GM12878 (cell line): ENCODE measurements at regions not wholly inside any gene's neighbourhood (a gene's known extent, or its start where the extent isn't known, plus 50 kb on each side); places are given as distances from the start of the nearest gene placed in this dataset.

ENCODE experiments used
- ATAC-seq: fragments of 200-7000 bp; cut with Tn5 transposase; 3 replicates; pipeline ENCODE4 v1.9.1; 2020; ENCODE audit warnings: mild to moderate bottlenecking, moderate library complexity
- BruUV-seq: library from RNA; stranded (reverse); fragments of 400-500 nt; replicated peaks from 2 replicates; lab custom pipeline; 2021; lab: Mats Ljungman, UMichigan
- CTCF ChIA-PET: fragments of 300-600 bp; sonication (Branson Sonifier 250); formaldehyde crosslinking; extraction: SDS; loops from one replicate; lab custom pipeline; 2021; ENCODE audit warnings: inconsistent platforms; lab: Yijun Ruan, JAX
- POLR2A ChIA-PET: fragments of 350-600 bp; formaldehyde crosslinking; extraction: SDS; loops from one replicate; lab custom pipeline; 2021; ENCODE audit warnings: inconsistent platforms; lab: Charles Lee
- RAD21 ChIA-PET: fragments of 300-600 bp; sonication (Branson Sonifier 250); formaldehyde crosslinking; loops from one replicate; lab custom pipeline; 2023; ENCODE audit warnings: antibody characterized with exemption; ENCODE audit not compliant: unreplicated experiment; lab: Charles Lee
- SMC1A ChIA-PET: fragments of 300-600 bp; sonication (Branson Sonifier 250); formaldehyde crosslinking; loops from one replicate; lab custom pipeline; 2023; ENCODE audit not compliant: unreplicated experiment, uncharacterized antibody; lab: Charles Lee
- DNase-seq: peaks from one replicate; pipeline ENCODE4 v3.0.0-alpha.2; 2011; ENCODE audit warnings: low read depth, low spot score
- FAIRE-seq: peaks from 3 replicates; lab custom pipeline; 2011; peaks lifted over from hg19 to GRCh38; lab: Jason Lieb, UNC
- H2AFZ ChIP-seq: 2 replicates; pipeline ENCODE4 v1.6.0; 2011; ENCODE audit warnings: low read depth, low read length, control low read depth; ENCODE audit not compliant: control insufficient read depth
- H3K27ac ChIP-seq: 2 replicates; pipeline ENCODE4 v1.5.1; 2011; ENCODE audit warnings: control low read depth; ENCODE audit not compliant: control insufficient read depth, insufficient read depth
- H3K27me3 ChIP-seq, 2 experiments: replicated peaks in 1 of 2; 2 replicates each; pipeline versions ENCODE4 v1.6.0 to v1.6.1; 2011; ENCODE audit warnings: low read length in 1 of 2; ENCODE audit not compliant: control insufficient read depth in 2 of 2, insufficient read depth in 2 of 2
- H3K36me3 ChIP-seq, 2 experiments: 2 replicates each; pipeline ENCODE4 v1.5.1; 2011; ENCODE audit warnings: low read length in 1 of 2; ENCODE audit not compliant: control insufficient read depth in 2 of 2, insufficient read depth in 2 of 2
- H3K4me1 ChIP-seq: 2 replicates; pipeline ENCODE4 v1.6.1; 2011; ENCODE audit warnings: mild to moderate bottlenecking, low read length, moderate library complexity, mixed read lengths; ENCODE audit not compliant: control insufficient read depth, insufficient read depth
- H3K4me2 ChIP-seq: 2 replicates; pipeline ENCODE4 v1.6.0; 2011; ENCODE audit warnings: control low read depth; ENCODE audit not compliant: control insufficient read depth, insufficient read depth
- H3K4me3 ChIP-seq: fragments of 200-600 bp; sonication (generic); 2 replicates; pipeline ENCODE4 v1.5.1; 2016
- H3K79me2 ChIP-seq: 2 replicates; pipeline ENCODE4 v1.6.0; 2011; ENCODE audit warnings: low read length; ENCODE audit not compliant: control insufficient read depth, insufficient read depth
- H3K9ac ChIP-seq: 2 replicates; pipeline ENCODE4 v1.8.0; 2011; ENCODE audit warnings: low read length, control low read depth, mixed read lengths; ENCODE audit not compliant: control insufficient read depth, insufficient read depth
- H3K9me3 ChIP-seq: replicated peaks from 3 replicates; pipeline ENCODE4 v1.5.1; 2011; ENCODE audit warnings: mild to moderate bottlenecking, low read length; ENCODE audit not compliant: control insufficient read depth, insufficient read depth
- H4K20me1 ChIP-seq: 2 replicates; pipeline ENCODE4 v1.6.0; 2011; ENCODE audit not compliant: control insufficient read depth, insufficient read depth
- ATF7 ChIP-seq: fragments of 450-650 bp; IDR thresholded peaks from 2 replicates; pipeline ENCODE4 v1.6.1; 2016; ENCODE audit warnings: low read depth, mild to moderate bottlenecking
- BCL3 ChIP-seq: IDR thresholded peaks from 2 replicates; pipeline ENCODE4 v1.6.1; 2011; ENCODE audit warnings: borderline replicate concordance, low read depth, mild to moderate bottlenecking, moderate library complexity, low read length; ENCODE audit not compliant: insufficient read depth, poor library complexity, severe bottlenecking
- CHD4 ChIP-seq: fragments of 200-600 bp; sonication (generic); IDR thresholded peaks from 2 replicates; pipeline ENCODE4 v1.6.1; 2016; ENCODE audit warnings: mild to moderate bottlenecking
- E4F1 ChIP-seq: fragments of 450-650 bp; IDR thresholded peaks from 2 replicates; pipeline ENCODE4 v1.6.1; 2018; ENCODE audit warnings: borderline replicate concordance, mild to moderate bottlenecking; ENCODE audit not compliant: partially characterized antibody
- NR2C1 ChIP-seq: fragments of 450-650 bp; IDR thresholded peaks from 2 replicates; pipeline ENCODE4 v1.6.1; 2017; ENCODE audit warnings: antibody characterized with exemption, mild to moderate bottlenecking, moderate library complexity
- PML ChIP-seq: IDR thresholded peaks from 2 replicates; pipeline ENCODE4 v1.6.1; 2012; ENCODE audit warnings: low read length, inconsistent platforms
- POU2F2 ChIP-seq: IDR thresholded peaks from 3 replicates; pipeline ENCODE4 v1.6.1; 2011; ENCODE audit warnings: low read depth, mild to moderate bottlenecking, low read length, borderline replicate concordance
- TBL1XR1 ChIP-seq: IDR thresholded peaks from 2 replicates; pipeline ENCODE4 v1.6.1; 2012; ENCODE audit warnings: low read depth, low read length, improper control_type of control experiment
- ZNF622 ChIP-seq: fragments of 450-650 bp; IDR thresholded peaks from 2 replicates; pipeline ENCODE4 v1.6.1; 2017; ENCODE audit warnings: mild to moderate bottlenecking, inconsistent platforms
- WGBS: methylation state at CpG from one replicate; pipeline ENCODE4 v1.1.6; 2016; ENCODE audit warnings: low lambda C conversion rate; ENCODE audit not compliant: insufficient replicate concordance, insufficient coverage; ENCODE audit errors: missing lambda C conversion rate; 5-methylcytosine and 5-hydroxymethylcytosine counted together
- in situ Hi-C: fragments of 300-500 bp; cut with MboI; formaldehyde crosslinking; loops from 9 replicates; pipeline ENCODE4 v1.14.3; 2018; ENCODE audit warnings: mixed read lengths
- intact Hi-C: fragments of 100-400 bp; cut with micrococcal nuclease; formaldehyde crosslinking; loops from one replicate; pipeline ENCODE4 v1.14.2; 2022; ENCODE audit not compliant: unreplicated experiment

GRCh38 chr11:121958323-121958970, 157.6 kb downstream of the BLID start (continued):
- no peak for TF ChIP-seq E4F1

- H3K27ac ChIP-seq, result no peak overlapping the region
- in situ Hi-C loops, result no loop called here
- SMC1A ChIA-PET, result no interaction called here
- intact Hi-C loops, result no loop called here
- no peaks in the 10 kb centered on the region for H3K4me1 ChIP-seq
- DNase-seq (no peak), FAIRE-seq (no peak), ATAC-seq (no peak)
- TF ChIP-seq POU2F2 (no peak), ZNF622 (no peak), ATF7 (no peak), CHD4 (no peak), NR2C1 (no peak), TBL1XR1 (no peak), BCL3 (no peak), PML (no peak)
- H3K79me2 ChIP-seq, result no peaks in the 10 kb centered on the region
- CTCF ChIA-PET, result no interaction called here
- H3K9ac ChIP-seq, result no peak overlapping the region
- no peaks in the 10 kb centered on the region for H3K27me3 ChIP-seq
- no peaks in the 10 kb centered on the region for H3K36me3 ChIP-seq
- POLR2A ChIA-PET, result no interaction called here
- RAD21 ChIA-PET, result no interaction called here
- no peak overlapping the region for H3K4me3 ChIP-seq
- no peaks in the 10 kb centered on the region for H4K20me1 ChIP-seq
- no peak overlapping the region for H2AFZ ChIP-seq
- WGBS, result 3% methylated on average over 2 of the region's 2 CpGs
- BruUV-seq, result no TSS peak
- H3K4me2 ChIP-seq, result no peak overlapping the region
- H3K9me3 ChIP-seq, result no peaks in the 10 kb centered on the region
Measured at GRCh38 chr11:121953122-121953521, 162.9 kb downstream of the BLID start.
